Neuronal stem cell (in vitro differentiated cells): ENCODE measurements at regions not wholly inside any gene's neighbourhood (a gene's known extent, or its start where the extent isn't known, plus 50 kb on each side); places are given as distances from the start of the nearest gene placed in this dataset.

ENCODE experiments used
- DNase-seq: peaks from one replicate; pipeline ENCODE4 v3.0.0-alpha.2; 2013; ENCODE audit warnings: low spot score
- H2AFZ ChIP-seq: one replicate; pipeline ENCODE4 v1.6.1; 2013; ENCODE audit warnings: mild to moderate bottlenecking, low read length, inconsistent platforms
- H2AK5ac ChIP-seq: 2 replicates; pipeline ENCODE4 v1.6.1; 2013; ENCODE audit warnings: low read depth, mild to moderate bottlenecking, inconsistent platforms, low read length, moderate library complexity, mixed read lengths
- H2BK120ac ChIP-seq: 2 replicates; pipeline ENCODE4 v1.6.1; 2013; ENCODE audit warnings: low read depth, mild to moderate bottlenecking, inconsistent platforms, low read length, moderate library complexity, mixed read lengths
- H2BK12ac ChIP-seq: one replicate; pipeline ENCODE4 v1.6.1; 2013; ENCODE audit warnings: low read length, inconsistent platforms
- H2BK15ac ChIP-seq: 2 replicates; pipeline ENCODE4 v1.6.1; 2013; ENCODE audit warnings: mild to moderate bottlenecking, low read length, inconsistent platforms, mixed read lengths
- H2BK5ac ChIP-seq: one replicate; pipeline ENCODE4 v1.6.1; 2013; ENCODE audit warnings: inconsistent platforms, mild to moderate bottlenecking, low read length, moderate library complexity
- H3K14ac ChIP-seq: one replicate; pipeline ENCODE4 v1.6.1; 2013; ENCODE audit warnings: low read length, inconsistent platforms
- H3K18ac ChIP-seq: 2 replicates; pipeline ENCODE4 v1.6.1; 2013; ENCODE audit warnings: low read length, inconsistent platforms
- H3K23ac ChIP-seq: 2 replicates; pipeline ENCODE4 v1.6.1; 2013; ENCODE audit warnings: low read depth, mild to moderate bottlenecking, mixed read lengths, low read length, inconsistent platforms; ENCODE audit not compliant: poor library complexity
- H3K27ac ChIP-seq: replicated peaks from 3 replicates; pipeline ENCODE4 v1.5.1; 2013; ENCODE audit warnings: low read length, inconsistent platforms
- H3K27me3 ChIP-seq, 3 experiments: 2 replicates each; pipeline ENCODE4 v1.6.1; 2013; ENCODE audit warnings: low read length in 3 of 3, mild to moderate bottlenecking in 2 of 3, inconsistent platforms in 1 of 3, low read depth in 1 of 3, mixed read lengths in 1 of 3, moderate library complexity in 1 of 3; ENCODE audit not compliant: control insufficient read depth in 3 of 3, insufficient read depth in 3 of 3
- H3K36me3 ChIP-seq, 2 donors: replicated peaks in 1 of 2; 2 replicates each; pipeline ENCODE4 v1.6.1; 2013; ENCODE audit warnings: low read length in 2 of 2; ENCODE audit not compliant: control insufficient read depth in 2 of 2, insufficient read depth in 2 of 2
- H3K4ac ChIP-seq: 2 replicates; pipeline ENCODE4 v1.6.1; 2013; ENCODE audit warnings: inconsistent platforms, mild to moderate bottlenecking, low read length, moderate library complexity
- H3K4me1 ChIP-seq, 2 donors: 1 replicate in 1 of 2; 2 replicates in 1 of 2; pipeline ENCODE4 v1.6.1; 2013; ENCODE audit warnings: low read length in 2 of 2, low read depth in 1 of 2; ENCODE audit not compliant: control insufficient read depth in 2 of 2, insufficient read depth in 1 of 2
- H3K4me2 ChIP-seq: one replicate; pipeline ENCODE4 v1.6.1; 2013; ENCODE audit warnings: mild to moderate bottlenecking, low read length, inconsistent platforms; ENCODE audit not compliant: insufficient read depth, poor library complexity, severe bottlenecking
- H3K4me3 ChIP-seq, 2 donors: 2 replicates each; pipeline ENCODE4 v1.5.1; 2013; ENCODE audit warnings: low read length in 2 of 2, mild to moderate bottlenecking in 2 of 2, inconsistent platforms in 1 of 2, moderate library complexity in 1 of 2
- H3K79me1 ChIP-seq: one replicate; pipeline ENCODE4 v1.6.1; 2013; ENCODE audit warnings: low read depth, mild to moderate bottlenecking, inconsistent platforms, low read length, moderate library complexity
- H3K9ac ChIP-seq: one replicate; pipeline ENCODE4 v1.6.1; 2013; ENCODE audit warnings: mild to moderate bottlenecking, low read depth, low read length, inconsistent platforms; ENCODE audit not compliant: poor library complexity
- H3K9me3 ChIP-seq, 2 donors: replicated peaks in 1 of 2; 2 replicates each; pipeline versions ENCODE3 to v1.6.1; 2013; ENCODE audit warnings: low read length in 2 of 2, mild to moderate bottlenecking in 2 of 2, inconsistent platforms in 1 of 2, low read depth in 1 of 2, mixed read lengths in 1 of 2, moderate library complexity in 1 of 2; ENCODE audit not compliant: control insufficient read depth in 2 of 2, insufficient read depth in 1 of 2
- H4K8ac ChIP-seq: one replicate; pipeline ENCODE4 v1.6.1; 2013; ENCODE audit warnings: low read depth, mild to moderate bottlenecking, inconsistent platforms, low read length, moderate library complexity
- H4K91ac ChIP-seq: one replicate; pipeline ENCODE4 v1.6.1; 2013; ENCODE audit warnings: low read length, low read depth, mild to moderate bottlenecking, inconsistent platforms; ENCODE audit not compliant: poor library complexity
- WGBS, 2 donors: extraction: QIAGEN DNeasy Blood & Tissue Kit; methylation state at CpG; one replicate each; pipeline ENCODE4 v1.1.7; 2013; ENCODE audit warnings: missing lambda C conversion rate in 2 of 2, mixed read lengths in 1 of 2; ENCODE audit not compliant: insufficient read length in 2 of 2, insufficient replicate concordance in 1 of 2; ENCODE audit errors: extremely low coverage in 2 of 2; 5-methylcytosine and 5-hydroxymethylcytosine counted together

- Histone ChIP-seq H3K4ac (no peak overlapping the region), H3K27me3 (peaks cover 0 to 2% (median 0%) of the 10 kb centered on the region in 3 experiments), H2AFZ (no peak overlapping the region), H4K8ac (no peak overlapping the region), H3K79me1 (no peaks in the 10 kb centered on the region), H3K36me3 (no peaks in the 10 kb centered on the region), H3K9ac (no peak overlapping the region), H3K27ac (no peak overlapping the region), H3K4me1 (no peaks in the 10 kb centered on the region), H3K18ac (no peak overlapping the region), H2BK12ac (no peak overlapping the region), H3K9me3 (no peaks in the 10 kb centered on the region), H3K14ac (no peak overlapping the region), H2BK5ac (no peak overlapping the region), H3K23ac (no peak overlapping the region), H2BK120ac (no peak overlapping the region), H2AK5ac (no peak overlapping the region), H3K4me2 (no peak overlapping the region), H3K4me3 (no peak overlapping the region), H2BK15ac (no peak overlapping the region), H4K91ac (no peak overlapping the region)
- WGBS, 2 donors = no CpG with 5 or more reads among the region's 2 CpGs
- DNase-seq = no peak
Measured at GRCh38 chr18:3332376-3332775, 70.4 kb downstream of the MYL12B start.

GRCh38 chr18:3333056-3333720 lies 71.3 kb downstream of the MYL12B start:
- H3K79me1 ChIP-seq = no peaks in the 10 kb centered on the region
- no peaks in the 10 kb centered on the region for H3K9me3 ChIP-seq
- no peak overlapping the region for H3K18ac ChIP-seq
- H3K23ac ChIP-seq = no peak overlapping the region
- no peak overlapping the region for H3K27ac ChIP-seq
- no peak overlapping the region for H3K4me3 ChIP-seq
- no peaks in the 10 kb centered on the region for H3K4me1 ChIP-seq
- H3K4ac ChIP-seq = no peak overlapping the region
- H2AFZ ChIP-seq = no peak overlapping the region
- no peak overlapping the region for H2BK5ac ChIP-seq
- no peak overlapping the region for H3K14ac ChIP-seq
- H2BK120ac ChIP-seq = no peak overlapping the region
- WGBS, 2 donors = no CpG with 5 or more reads among the region's 4 CpGs
- DNase-seq = no peak
- H4K91ac ChIP-seq = no peak overlapping the region
- no peak overlapping the region for H3K4me2 ChIP-seq
- H3K9ac ChIP-seq = no peak overlapping the region
- H2BK15ac ChIP-seq = no peak overlapping the region
- peaks cover 0 to 2% (median 0%) of the 10 kb centered on the region in 3 experiments for H3K27me3 ChIP-seq
- no peak overlapping the region for H2BK12ac ChIP-seq
- no peak overlapping the region for H4K8ac ChIP-seq
- H3K36me3 ChIP-seq = no peaks in the 10 kb centered on the region
- H2AK5ac ChIP-seq = no peak overlapping the region

GRCh38 chr18:3333721-3334386 lies 71.9 kb downstream of the MYL12B start:
- no peak overlapping the region for H3K9ac ChIP-seq
- no peak overlapping the region for H3K4ac ChIP-seq
- no peak overlapping the region for H3K14ac ChIP-seq
- no peak overlapping the region for H3K4me2 ChIP-seq
- H3K9me3 ChIP-seq = no peaks in the 10 kb centered on the region
- no peak overlapping the region for H3K27ac ChIP-seq
- no peak overlapping the region for H2BK5ac ChIP-seq
- H3K23ac ChIP-seq = no peak overlapping the region
- H3K4me3 ChIP-seq = no peak overlapping the region
- no peak overlapping the region for H2BK15ac ChIP-seq
- H3K18ac ChIP-seq = no peak overlapping the region
- no peaks in the 10 kb centered on the region for H3K4me1 ChIP-seq
- no peaks in the 10 kb centered on the region for H3K36me3 ChIP-seq
- H2BK120ac ChIP-seq = no peak overlapping the region
- no peak overlapping the region for H2BK12ac ChIP-seq
- WGBS, 2 donors = no CpG with 5 or more reads among the region's 4 CpGs
- H4K91ac ChIP-seq = no peak overlapping the region
- no peaks in the 10 kb centered on the region for H3K79me1 ChIP-seq
- no peak for DNase-seq
- H4K8ac ChIP-seq = no peak overlapping the region
- peaks cover 0 to 2% (median 0%) of the 10 kb centered on the region in 3 experiments for H3K27me3 ChIP-seq
- H2AK5ac ChIP-seq = no peak overlapping the region
- H2AFZ ChIP-seq = no peak overlapping the region

- Histone ChIP-seq H3K23ac (no peak overlapping the region), H4K91ac (no peak overlapping the region), H2BK12ac (no peak overlapping the region), H2BK15ac (no peak overlapping the region), H3K9ac (no peak overlapping the region), H3K4me1 (no peaks in the 10 kb centered on the region), H3K4ac (no peak overlapping the region), H4K8ac (no peak overlapping the region), H3K4me3 (no peak overlapping the region), H3K36me3 (no peaks in the 10 kb centered on the region), H3K79me1 (no peaks in the 10 kb centered on the region), H3K14ac (no peak overlapping the region), H3K27me3 (peaks cover 0 to 2% (median 0%) of the 10 kb centered on the region in 3 experiments), H2AFZ (no peak overlapping the region), H2BK120ac (no peak overlapping the region), H2BK5ac (no peak overlapping the region), H2AK5ac (no peak overlapping the region), H3K18ac (no peak overlapping the region), H3K4me2 (no peak overlapping the region), H3K27ac (no peak overlapping the region), H3K9me3 (no peaks in the 10 kb centered on the region)
- no peak for DNase-seq
- no CpG with 5 or more reads among the region's 6 CpGs for WGBS, 2 donors
Measured at GRCh38 chr18:3340015-3340681, 78.2 kb downstream of the MYL12B start.
